ENCODE measurements at regions not wholly inside any gene's neighbourhood (a gene's known extent, or its start where the extent isn't known, plus 50 kb on each side); places are given as distances from the start of the nearest gene placed in this dataset.

DNA sequence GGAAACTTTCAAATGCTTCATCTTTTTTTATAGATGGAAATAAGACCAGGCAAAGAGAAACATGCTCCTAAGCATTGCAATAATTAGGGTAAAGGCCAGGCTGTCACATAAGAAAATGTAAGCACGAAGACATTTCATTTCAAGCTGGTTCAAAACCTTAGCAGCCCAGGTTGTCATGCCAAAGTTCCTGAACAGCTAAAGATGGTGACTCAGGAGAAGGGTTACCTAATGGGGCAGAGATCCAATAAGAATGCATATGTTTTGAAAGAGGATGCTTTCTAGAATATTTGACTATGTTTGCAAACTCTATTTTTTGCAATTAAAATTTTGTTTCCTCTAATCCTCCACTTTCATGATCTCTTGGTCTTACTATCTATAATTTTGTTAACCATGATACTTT, 65.6 kb upstream of the PHACTR2 start:
- peaks cover 0 to 26% (median 14%) of the 10 kb centered on the region in 6 donors for H3K4me1 ChIP-seq
- TF ChIP-seq POLR2AphosphoS5 (IDR thresholded peaks at IDR 0.05) = no peak
- no peak for TF ChIP-seq CTCF (IDR thresholded peaks at IDR 0.05 in 8 of 11, conservative IDR thresholded peaks at IDR 0.05 in 3 of 11)
- TF ChIP-seq POLR2A (IDR thresholded peaks at IDR 0.05) = no peak
- H3K36me3 ChIP-seq = no peaks in the 10 kb centered on the region
- H3K27me3 ChIP-seq (replicated peaks in 1 of 7) = no peaks in the 10 kb centered on the region
- DNase-seq = no peak
- no peak overlapping the region for H3K4me3 ChIP-seq
- H3K27ac ChIP-seq = no peak overlapping the region
- intact Hi-C loops (cut with DNase I; ENCODE audit: low total_unique reads) = no loop called here
- H3K9me3 ChIP-seq = no peaks in the 10 kb centered on the region
- 96 to 100% (median 98%) methylated on average over 1 of the region's 1 CpG for WGBS, 5 donors

DNA sequence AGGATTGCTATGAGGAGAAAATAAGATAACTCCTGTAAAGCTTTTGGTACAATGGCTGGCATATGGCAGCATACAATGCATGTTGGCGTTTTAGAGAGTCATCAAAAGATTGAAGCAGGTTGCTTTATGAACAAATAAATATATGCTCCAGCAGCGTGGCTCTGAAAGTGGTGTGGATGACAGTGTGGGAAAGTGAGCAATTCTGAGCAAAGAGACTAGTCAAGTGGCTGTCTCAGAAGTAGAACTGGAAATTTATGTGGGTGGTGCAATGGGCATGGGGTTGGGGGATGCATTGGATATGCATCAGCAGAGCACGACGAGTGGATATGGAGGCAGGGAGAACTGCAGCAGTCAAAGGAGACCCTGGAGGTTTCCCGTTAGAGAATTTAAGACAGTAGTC, 66.2 kb upstream of the PHACTR2 start:
- intact Hi-C loops (cut with DNase I; ENCODE audit: low total_unique reads) = no loop called here
- Histone ChIP-seq H3K4me3 (no peak overlapping the region), H3K27me3 (replicated peaks in 1 of 7) (no peaks in the 10 kb centered on the region), H3K9me3 (no peaks in the 10 kb centered on the region), H3K27ac (no peak overlapping the region), H3K4me1 (peaks cover 2 to 30% (median 19%) of the 10 kb centered on the region in 6 donors), H3K36me3 (no peaks in the 10 kb centered on the region)
- DNase-seq = no peak
- TF ChIP-seq POLR2A (IDR thresholded peaks at IDR 0.05) = no peak
- no peak for TF ChIP-seq POLR2AphosphoS5 (IDR thresholded peaks at IDR 0.05)
- TF ChIP-seq CTCF (IDR thresholded peaks at IDR 0.05 in 8 of 11, conservative IDR thresholded peaks at IDR 0.05 in 3 of 11) = no peak
- WGBS, 5 donors = 85 to 94% (median 92%) methylated on average over 5 of the region's 5 CpGs

DNA sequence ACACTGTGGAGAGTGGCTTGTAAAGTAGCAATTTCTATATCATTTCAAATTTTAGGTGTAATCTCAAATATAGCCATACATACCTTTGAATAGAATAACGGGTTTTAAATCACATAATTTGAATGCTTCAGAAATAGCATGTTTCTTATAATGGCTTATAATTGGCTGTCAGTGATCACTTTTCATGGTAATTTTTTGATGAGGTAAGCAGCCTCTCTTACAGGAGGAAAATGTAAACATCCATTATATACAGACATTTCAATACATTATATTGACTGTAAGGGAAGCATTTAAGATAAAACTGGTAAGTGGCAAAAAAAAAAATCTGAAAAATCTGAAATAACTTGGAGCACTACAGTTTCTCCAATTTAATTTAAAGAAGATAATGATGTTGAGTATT, 67.8 kb upstream of the PHACTR2 start:
- no peak overlapping the region for H3K4me3 ChIP-seq
- H3K4me1 ChIP-seq = peaks cover 6 to 33% (median 20%) of the 10 kb centered on the region in 6 donors
- H3K9me3 ChIP-seq = no peaks in the 10 kb centered on the region
- 93 to 96% (median 95%) methylated on average over 1 of the region's 1 CpG for WGBS, 5 donors
- H3K27ac ChIP-seq = no peak overlapping the region
- no peaks in the 10 kb centered on the region for H3K27me3 ChIP-seq (replicated peaks in 1 of 7)
- no peak for TF ChIP-seq POLR2A (IDR thresholded peaks at IDR 0.05)
- no peak for TF ChIP-seq POLR2AphosphoS5 (IDR thresholded peaks at IDR 0.05)
- TF ChIP-seq CTCF (IDR thresholded peaks at IDR 0.05 in 8 of 11, conservative IDR thresholded peaks at IDR 0.05 in 3 of 11) = no peak
- DNase-seq = no peak
- intact Hi-C loops (cut with DNase I; ENCODE audit: low total_unique reads) = no loop called here
- no peaks in the 10 kb centered on the region for H3K36me3 ChIP-seq

DNA sequence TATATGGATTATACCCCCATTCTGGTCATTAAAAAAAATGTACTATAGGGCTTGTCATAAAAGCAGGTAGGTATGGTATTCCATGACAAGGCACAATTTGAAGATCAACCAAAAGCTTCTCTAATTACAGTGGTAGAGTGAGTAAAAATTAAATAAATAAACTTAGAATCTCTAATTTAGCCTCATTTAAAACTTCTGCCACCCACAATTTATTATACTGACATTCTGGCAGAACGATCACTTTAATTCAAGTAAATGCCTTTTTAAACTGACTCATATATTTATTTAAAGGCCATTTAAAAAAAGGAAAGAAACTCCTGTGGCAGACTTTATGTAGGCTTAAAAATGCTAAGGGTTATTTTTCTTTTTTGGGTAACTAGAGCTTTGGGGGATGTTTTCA, 68.3 kb upstream of the PHACTR2 start:
- DNase-seq = no peak
- H3K9me3 ChIP-seq = no peaks in the 10 kb centered on the region
- H3K27me3 ChIP-seq (replicated peaks in 1 of 7) = no peaks in the 10 kb centered on the region
- no peaks in the 10 kb centered on the region for H3K36me3 ChIP-seq
- no peak overlapping the region for H3K27ac ChIP-seq
- TF ChIP-seq POLR2AphosphoS5 (IDR thresholded peaks at IDR 0.05) (no peak), POLR2A (IDR thresholded peaks at IDR 0.05) (no peak), CTCF (IDR thresholded peaks at IDR 0.05 in 8 of 11, conservative IDR thresholded peaks at IDR 0.05 in 3 of 11) (no peak)
- H3K4me1 ChIP-seq = peaks cover 6 to 30% (median 20%) of the 10 kb centered on the region in 6 donors
- 86 to 96% (median 95%) methylated on average over 1 of the region's 1 CpG for WGBS, 5 donors
- no peak overlapping the region for H3K4me3 ChIP-seq
- intact Hi-C loops (cut with DNase I; ENCODE audit: low total_unique reads) = no loop called here
